ENCODE measurements at regions not wholly inside any gene's neighbourhood (a gene's known extent, or its start where the extent isn't known, plus 50 kb on each side); places are given as distances from the start of the nearest gene placed in this dataset.
"Not testable (repeated sequence)": the region's sequence is repeated elsewhere in the genome, so short reads cannot be mapped to it uniquely, and the experiment has no call there.

GRCh38 chr2:87667027-87667426 lies 80.9 kb upstream of the PLGLB2 start:
- not testable (repeated sequence) for DNase-seq (ENCODE audit: low read depth in 2 of 2)

DNA sequence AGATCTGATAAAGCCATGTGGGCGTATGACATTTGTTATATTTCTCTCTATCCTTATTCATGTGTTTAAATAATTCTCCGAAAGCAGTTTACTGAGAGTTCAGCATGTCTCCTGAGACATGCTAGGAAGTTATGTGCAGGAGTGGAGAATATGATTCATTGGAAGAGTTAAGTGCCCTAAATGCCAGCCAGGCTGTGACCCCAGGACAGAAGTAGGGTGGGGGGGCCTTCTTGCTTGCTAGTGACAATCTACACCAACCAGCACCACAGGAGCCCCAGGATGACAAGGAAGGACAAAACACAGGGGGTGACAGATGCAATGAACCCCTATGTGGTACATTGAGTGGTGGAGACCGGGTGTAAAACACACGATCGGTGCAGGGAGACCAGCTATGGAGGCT lies 79.5 kb upstream of the PLGLB2 start:
- not testable (repeated sequence) for DNase-seq (ENCODE audit: low read depth in 2 of 2)

GRCh38 chr2:87669633-87670231 lies 78.2 kb upstream of the PLGLB2 start:
- not testable (repeated sequence) for DNase-seq (ENCODE audit: low read depth in 2 of 2)

GRCh38 chr2:87672404-87672803 lies 75.5 kb upstream of the PLGLB2 start:
- not testable (repeated sequence) for DNase-seq (ENCODE audit: low read depth in 2 of 2)

DNA sequence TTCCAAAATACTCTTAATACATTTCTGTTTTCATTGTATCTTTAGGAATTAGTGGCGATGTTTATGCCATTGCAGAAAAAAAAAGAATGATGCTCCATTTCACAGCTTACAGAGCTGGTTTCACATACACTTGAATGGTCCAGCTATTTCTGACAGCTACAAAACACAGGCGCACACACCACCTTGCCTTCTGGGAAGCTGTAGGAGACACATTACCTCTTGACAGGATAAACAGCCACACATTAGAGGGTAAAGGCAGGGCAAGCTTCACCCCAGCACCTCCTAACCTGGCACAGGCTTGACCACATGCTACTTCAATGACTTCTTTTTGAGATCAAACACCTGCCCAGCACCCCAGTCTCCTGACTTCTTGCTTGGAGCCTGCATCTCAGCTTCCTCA lies 73.2 kb upstream of the PLGLB2 start:
- DNase-seq (ENCODE audit: low read depth in 2 of 2): not testable (repeated sequence)

DNA sequence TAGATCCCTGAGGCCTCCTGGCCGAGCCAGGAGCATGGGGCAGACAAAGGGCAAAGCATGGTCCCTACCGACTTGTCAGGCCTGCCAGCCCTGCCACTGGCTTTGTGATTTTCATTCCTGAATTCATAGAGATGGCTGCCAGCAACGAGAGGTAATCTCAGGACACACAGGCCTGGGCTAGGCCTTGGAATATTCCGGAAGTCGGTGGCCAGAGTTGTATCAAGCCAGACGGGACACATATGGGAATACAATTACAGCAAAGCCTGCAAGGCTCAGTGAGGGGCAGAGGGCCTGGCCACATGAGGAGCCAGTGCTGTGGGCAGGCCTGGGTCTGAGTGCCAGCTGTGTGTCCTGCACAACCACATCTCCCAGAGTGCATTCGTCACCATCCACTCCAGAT lies 72.4 kb upstream of the PLGLB2 start:
- DNase-seq (ENCODE audit: low read depth in 2 of 2): not testable (repeated sequence)

- DNase-seq (ENCODE audit: low read depth in 2 of 2): not testable (repeated sequence)
Measured at GRCh38 chr2:87677421-87677923, 70.4 kb upstream of the PLGLB2 start.

DNA sequence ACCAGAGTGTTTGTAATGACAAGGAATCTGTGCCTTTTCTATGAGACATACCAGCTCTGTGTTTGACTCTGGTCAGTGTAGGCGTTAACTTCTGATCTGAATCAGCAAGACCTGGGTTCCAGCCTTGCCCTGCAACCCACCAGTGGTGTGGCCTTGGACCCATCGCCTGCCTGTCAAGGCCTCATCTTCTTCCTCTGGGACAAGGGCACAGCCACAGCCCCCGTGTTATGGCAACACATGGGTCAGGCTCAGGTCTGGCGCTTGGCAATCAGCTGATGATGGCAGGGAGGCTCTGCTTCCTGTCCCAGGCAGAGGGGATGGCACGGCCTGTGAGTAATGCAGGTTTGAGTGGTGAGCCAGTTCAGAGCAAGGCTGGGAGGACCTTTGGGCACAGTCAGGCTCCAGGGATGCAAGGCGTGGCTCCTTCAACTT lies 69.1 kb upstream of the PLGLB2 start:
- DNase-seq (ENCODE audit: low read depth in 2 of 2): not testable (repeated sequence)

DNA sequence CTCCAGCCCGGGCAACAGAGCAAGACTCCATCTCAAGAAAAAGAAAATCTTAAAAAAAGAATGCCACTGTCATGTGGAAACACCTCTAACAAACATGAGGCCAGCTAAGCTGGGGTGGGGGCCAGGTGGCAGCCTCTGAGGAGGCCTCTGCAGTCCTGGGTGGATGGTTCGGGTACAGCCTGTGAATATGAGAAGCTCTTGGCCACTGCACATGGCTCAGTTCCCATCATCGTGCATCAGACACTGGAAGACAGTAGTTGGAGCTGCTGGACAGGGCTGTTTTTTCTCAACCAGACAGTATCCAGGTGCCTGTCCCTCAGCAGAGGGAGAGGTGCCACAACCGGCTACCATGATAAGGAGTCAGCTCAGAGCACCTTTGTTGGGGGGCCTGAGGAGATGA lies 67.9 kb upstream of the PLGLB2 start:
- DNase-seq (ENCODE audit: low read depth in 2 of 2): not testable (repeated sequence)

DNA sequence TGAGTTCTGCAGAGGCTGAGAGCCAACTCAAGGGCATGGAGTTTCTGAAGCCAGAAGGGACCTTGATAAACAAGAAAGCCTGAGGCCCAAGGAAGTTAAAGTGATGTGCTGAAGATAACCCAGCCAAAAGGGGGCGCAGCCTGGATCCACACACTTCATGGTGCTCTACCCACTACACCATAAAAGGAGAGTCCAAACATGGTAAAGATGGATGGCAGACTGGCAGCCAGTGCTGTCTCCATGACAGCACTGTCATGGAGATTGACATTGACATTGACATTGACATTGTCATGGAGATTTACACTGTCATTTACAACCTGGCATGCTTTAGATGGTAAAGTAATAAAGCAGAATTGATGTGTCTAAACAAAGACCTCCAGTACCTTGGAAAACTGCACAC lies 67.2 kb upstream of the PLGLB2 start:
- DNase-seq (ENCODE audit: low read depth in 2 of 2): not testable (repeated sequence)

GRCh38 chr2:87683451-87683850 lies 64.4 kb upstream of the PLGLB2 start:
- DNase-seq (ENCODE audit: low read depth in 2 of 2): peak; percentile 6 to 62

DNA sequence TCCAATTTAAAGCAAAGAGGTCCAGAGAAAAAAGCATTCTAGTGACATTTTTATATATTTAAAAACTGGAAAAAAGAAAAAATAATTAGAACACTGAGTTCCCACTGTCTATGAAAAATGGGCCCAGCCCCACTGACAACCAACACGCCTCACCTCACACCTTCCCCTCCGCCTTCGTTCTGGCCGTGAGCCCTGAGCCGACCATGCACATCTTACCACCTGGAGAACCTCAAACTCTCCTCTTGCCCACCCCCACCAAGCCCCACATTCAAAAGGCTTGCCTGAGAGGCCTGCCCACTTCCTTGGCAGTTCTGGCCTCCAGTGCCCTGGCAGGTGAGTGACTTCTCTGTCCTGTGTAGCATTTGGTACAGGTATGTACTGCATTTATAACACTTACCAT lies 63.9 kb upstream of the PLGLB2 start:
- DNase-seq (ENCODE audit: low read depth in 2 of 2): not testable (repeated sequence)

DNA sequence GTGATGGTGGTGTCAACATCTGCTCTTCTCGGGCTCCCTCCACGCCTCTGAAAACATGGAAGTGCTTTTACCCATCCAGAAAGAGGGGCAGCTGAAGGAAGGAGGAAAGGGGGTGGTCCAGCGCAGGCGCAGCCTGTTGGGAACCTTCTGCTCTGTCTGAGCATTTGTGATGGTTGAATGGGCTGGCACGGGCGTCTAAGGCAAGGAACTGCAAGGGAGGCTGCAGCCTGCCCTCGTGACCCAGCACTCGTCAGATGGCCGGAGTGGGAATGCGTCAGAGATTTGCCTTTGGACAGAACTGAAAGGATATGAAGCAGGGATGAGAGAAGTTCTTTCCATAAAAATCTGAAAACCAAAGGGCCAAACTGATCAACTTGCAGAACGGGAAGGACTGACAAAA lies 62.3 kb upstream of the PLGLB2 start:
- DNase-seq (ENCODE audit: low read depth in 2 of 2): peak; percentile 16 to 40

GRCh38 chr2:87686873-87687549 lies 60.9 kb upstream of the PLGLB2 start:
- not testable (repeated sequence) for DNase-seq (ENCODE audit: low read depth in 2 of 2)

- not testable (repeated sequence) for DNase-seq (ENCODE audit: low read depth in 2 of 2)
Measured at GRCh38 chr2:87687550-87688270, 60.2 kb upstream of the PLGLB2 start.

GRCh38 chr2:87691899-87692592 lies 55.8 kb upstream of the PLGLB2 start:
- DNase-seq (ENCODE audit: low read depth in 2 of 2): not testable (repeated sequence)

- not testable (repeated sequence) for DNase-seq (ENCODE audit: low read depth in 2 of 2)
Measured at GRCh38 chr2:87692914-87693313, 55.0 kb upstream of the PLGLB2 start.

GRCh38 chr2:87693882-87694281 lies 54.0 kb upstream of the PLGLB2 start:
- DNase-seq (ENCODE audit: low read depth in 2 of 2): not testable (repeated sequence)

DNA sequence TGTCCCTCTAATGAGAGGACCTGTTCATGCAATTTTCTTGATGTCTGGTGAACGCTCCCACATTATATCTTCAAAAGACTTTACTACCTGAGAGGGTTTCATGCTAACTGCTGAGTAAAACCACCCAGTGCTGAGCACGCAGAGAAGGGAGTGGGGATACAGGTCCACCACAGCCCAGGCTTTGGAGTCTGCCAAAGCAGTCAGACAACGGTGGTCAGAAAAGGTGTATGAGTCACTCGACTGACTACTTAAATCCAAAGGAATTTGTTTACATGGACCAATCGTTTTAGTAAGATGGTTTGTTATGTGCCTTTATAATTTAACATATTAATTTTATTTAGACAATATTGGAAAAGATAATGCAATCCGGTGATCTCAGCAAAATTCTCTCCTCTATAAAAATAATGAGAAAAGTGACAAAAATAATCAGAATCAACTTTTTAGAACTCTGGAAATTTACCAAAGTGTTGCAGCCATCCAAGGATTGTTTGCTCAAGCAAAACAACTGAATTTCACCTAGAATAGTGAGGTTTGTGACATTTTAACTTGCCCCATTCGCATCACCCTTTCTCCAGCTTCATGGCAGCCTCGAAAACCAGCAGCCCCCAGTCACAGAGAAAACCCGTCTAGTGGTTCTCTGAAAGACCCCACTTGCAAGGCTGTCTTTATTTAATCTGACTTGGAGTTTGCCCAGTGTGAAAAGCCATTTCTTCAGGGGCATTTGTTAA lies 52.1 kb upstream of the PLGLB2 start:
- peak in 1 of 2 donors; percentile 7 for DNase-seq (ENCODE audit: low read depth in 2 of 2)

All from lung microvascular endothelial cell (primary cell).